GM12878 (cell line): ENCODE measurements at regions not wholly inside any gene's neighbourhood (a gene's known extent, or its start where the extent isn't known, plus 50 kb on each side); places are given as distances from the start of the nearest gene placed in this dataset.

Experiments used
- ATAC-seq: fragments of 200-7000 bp; cut with Tn5 transposase; 3 replicates; pipeline ENCODE4 v1.9.1; 2020; ENCODE audit warnings: mild to moderate bottlenecking, moderate library complexity
- BruUV-seq: library from RNA; stranded (reverse); fragments of 400-500 nt; replicated peaks from 2 replicates; lab custom pipeline; 2021; lab: Mats Ljungman, UMichigan
- CTCF ChIA-PET: fragments of 300-600 bp; sonication (Branson Sonifier 250); formaldehyde crosslinking; extraction: SDS; loops from one replicate; lab custom pipeline; 2021; ENCODE audit warnings: inconsistent platforms; lab: Yijun Ruan, JAX
- POLR2A ChIA-PET: fragments of 350-600 bp; formaldehyde crosslinking; extraction: SDS; loops from one replicate; lab custom pipeline; 2021; ENCODE audit warnings: inconsistent platforms; lab: Charles Lee
- RAD21 ChIA-PET: fragments of 300-600 bp; sonication (Branson Sonifier 250); formaldehyde crosslinking; loops from one replicate; lab custom pipeline; 2023; ENCODE audit warnings: antibody characterized with exemption; ENCODE audit not compliant: unreplicated experiment; lab: Charles Lee
- SMC1A ChIA-PET: fragments of 300-600 bp; sonication (Branson Sonifier 250); formaldehyde crosslinking; loops from one replicate; lab custom pipeline; 2023; ENCODE audit not compliant: unreplicated experiment, uncharacterized antibody; lab: Charles Lee
- DNase-seq: peaks from one replicate; pipeline ENCODE4 v3.0.0-alpha.2; 2011; ENCODE audit warnings: low read depth, low spot score
- FAIRE-seq: peaks from 3 replicates; lab custom pipeline; 2011; peaks lifted over from hg19 to GRCh38; lab: Jason Lieb, UNC
- H2AFZ ChIP-seq: 2 replicates; pipeline ENCODE4 v1.6.0; 2011; ENCODE audit warnings: low read depth, low read length, control low read depth; ENCODE audit not compliant: control insufficient read depth
- H3K27ac ChIP-seq: 2 replicates; pipeline ENCODE4 v1.5.1; 2011; ENCODE audit warnings: control low read depth; ENCODE audit not compliant: control insufficient read depth, insufficient read depth
- H3K27me3 ChIP-seq, 2 experiments: replicated peaks in 1 of 2; 2 replicates each; pipeline versions ENCODE4 v1.6.0 to v1.6.1; 2011; ENCODE audit warnings: low read length in 1 of 2; ENCODE audit not compliant: control insufficient read depth in 2 of 2, insufficient read depth in 2 of 2
- H3K36me3 ChIP-seq, 2 experiments: 2 replicates each; pipeline ENCODE4 v1.5.1; 2011; ENCODE audit warnings: low read length in 1 of 2; ENCODE audit not compliant: control insufficient read depth in 2 of 2, insufficient read depth in 2 of 2
- H3K4me1 ChIP-seq: 2 replicates; pipeline ENCODE4 v1.6.1; 2011; ENCODE audit warnings: mild to moderate bottlenecking, low read length, moderate library complexity, mixed read lengths; ENCODE audit not compliant: control insufficient read depth, insufficient read depth
- H3K4me2 ChIP-seq: 2 replicates; pipeline ENCODE4 v1.6.0; 2011; ENCODE audit warnings: control low read depth; ENCODE audit not compliant: control insufficient read depth, insufficient read depth
- H3K4me3 ChIP-seq: fragments of 200-600 bp; sonication (generic); 2 replicates; pipeline ENCODE4 v1.5.1; 2016
- H3K79me2 ChIP-seq: 2 replicates; pipeline ENCODE4 v1.6.0; 2011; ENCODE audit warnings: low read length; ENCODE audit not compliant: control insufficient read depth, insufficient read depth
- H3K9ac ChIP-seq: 2 replicates; pipeline ENCODE4 v1.8.0; 2011; ENCODE audit warnings: low read length, control low read depth, mixed read lengths; ENCODE audit not compliant: control insufficient read depth, insufficient read depth
- H3K9me3 ChIP-seq: replicated peaks from 3 replicates; pipeline ENCODE4 v1.5.1; 2011; ENCODE audit warnings: mild to moderate bottlenecking, low read length; ENCODE audit not compliant: control insufficient read depth, insufficient read depth
- H4K20me1 ChIP-seq: 2 replicates; pipeline ENCODE4 v1.6.0; 2011; ENCODE audit not compliant: control insufficient read depth, insufficient read depth
- FOXM1 ChIP-seq: IDR thresholded peaks from 2 replicates; pipeline ENCODE4 v1.6.1; 2012; ENCODE audit warnings: low read depth, mild to moderate bottlenecking, inconsistent platforms, low read length, moderate library complexity
- PBX3 ChIP-seq: IDR thresholded peaks from 2 replicates; pipeline ENCODE4 v1.6.1; 2011; ENCODE audit warnings: mild to moderate bottlenecking, low read depth, low read length, moderate library complexity; ENCODE audit not compliant: insufficient replicate concordance
- RUNX3 ChIP-seq: IDR thresholded peaks from 2 replicates; pipeline ENCODE4 v1.6.1; 2012; ENCODE audit warnings: low read length, inconsistent platforms
- SMAD1 ChIP-seq: fragments of 450-650 bp; IDR thresholded peaks from 2 replicates; pipeline ENCODE4 v1.6.1; 2018; ENCODE audit warnings: mild to moderate bottlenecking, low read depth; ENCODE audit not compliant: partially characterized antibody
- STAT1 ChIP-seq: fragments of 450-650 bp; conservative IDR thresholded peaks from 2 replicates; pipeline ENCODE4 v1.6.1; 2014; ENCODE audit warnings: antibody characterized with exemption, mild to moderate bottlenecking
- ZBED1 ChIP-seq: IDR thresholded peaks from 2 replicates; pipeline ENCODE4 v1.6.1; 2016; ENCODE audit warnings: borderline replicate concordance
- ZNF687 ChIP-seq: fragments of 450-650 bp; IDR thresholded peaks from 2 replicates; pipeline ENCODE4 v1.6.1; 2017; ENCODE audit warnings: mild to moderate bottlenecking, moderate library complexity
- WGBS: methylation state at CpG from one replicate; pipeline ENCODE4 v1.1.6; 2016; ENCODE audit warnings: low lambda C conversion rate; ENCODE audit not compliant: insufficient replicate concordance, insufficient coverage; ENCODE audit errors: missing lambda C conversion rate; 5-methylcytosine and 5-hydroxymethylcytosine counted together
- in situ Hi-C: fragments of 300-500 bp; cut with MboI; formaldehyde crosslinking; loops from 9 replicates; pipeline ENCODE4 v1.14.3; 2018; ENCODE audit warnings: mixed read lengths
- intact Hi-C: fragments of 100-400 bp; cut with micrococcal nuclease; formaldehyde crosslinking; loops from one replicate; pipeline ENCODE4 v1.14.2; 2022; ENCODE audit not compliant: unreplicated experiment

GRCh38 chr5:57054135-57054534 is 102.2 kb upstream of the MIER3 start (continued):
- TF ChIP-seq RUNX3 (no peak), PBX3 (no peak), FOXM1 (no peak), ZNF687 (no peak), ZBED1 (no peak)

GRCh38 chr5:57054671-57055070 is 102.7 kb upstream of the MIER3 start:
- no TSS peak for BruUV-seq
- no peak for DNase-seq
- ChIA-PET SMC1A (no interaction called here), POLR2A (no interaction called here), RAD21 (no interaction called here), CTCF (no interaction called here)
- Histone ChIP-seq H3K27ac (no peak overlapping the region), H3K4me3 (no peak overlapping the region), H4K20me1 (no peaks in the 10 kb centered on the region), H3K4me1 (no peaks in the 10 kb centered on the region), H3K4me2 (no peak overlapping the region), H3K36me3 (no peaks in the 10 kb centered on the region), H3K79me2 (no peaks in the 10 kb centered on the region), H3K9ac (no peak overlapping the region), H2AFZ (no peak overlapping the region), H3K9me3 (no peaks in the 10 kb centered on the region), H3K27me3 (no peaks in the 10 kb centered on the region; a peak in 2 of 4 replicates)
- intact Hi-C loops (no loop called here), in situ Hi-C loops (no loop called here)
- no peak for FAIRE-seq
- no peak for ATAC-seq
- TF ChIP-seq SMAD1 (no peak), STAT1 (no peak)
- WGBS: 45% methylated on average over 1 of the region's 1 CpG
